Spinal cord (tissue), 9 donors: ENCODE measurements at regions not wholly inside any gene's neighbourhood (a gene's known extent, or its start where the extent isn't known, plus 50 kb on each side); places are given as distances from the start of the nearest gene placed in this dataset.

Experiments
- DNase-seq, 6 donors: peaks; one replicate each; pipeline versions ENCODE4 v3.0.0 to v3.0.0-alpha.2; 2013 to 2015; ENCODE audit warnings: low spot score in 6 of 6, low read depth in 4 of 6
- H3K27ac ChIP-seq: one replicate; pipeline ENCODE4 v1.5.1; 2013; ENCODE audit warnings: low read depth, low read length, control low read depth
- H3K27me3 ChIP-seq: one replicate; pipeline ENCODE4 v1.6.1; 2013; ENCODE audit warnings: low read length; ENCODE audit not compliant: control insufficient read depth, insufficient read depth
- H3K36me3 ChIP-seq: one replicate; pipeline ENCODE4 v1.6.1; 2013; ENCODE audit warnings: low read length; ENCODE audit not compliant: control insufficient read depth, insufficient read depth
- H3K4me1 ChIP-seq: one replicate; pipeline ENCODE4 v1.6.1; 2013; ENCODE audit warnings: low read length; ENCODE audit not compliant: control insufficient read depth, insufficient read depth
- H3K4me3 ChIP-seq: one replicate; pipeline ENCODE4 v1.5.1; 2013; ENCODE audit warnings: low read depth, low read length, control low read depth
- H3K9me3 ChIP-seq: one replicate; pipeline ENCODE4 v1.6.1; 2013; ENCODE audit warnings: low read length; ENCODE audit not compliant: control insufficient read depth, insufficient read depth
- WGBS: methylation state at CpG from one replicate; pipeline ENCODE4 v1.1.5; 2013; ENCODE audit warnings: missing lambda C conversion rate; ENCODE audit not compliant: insufficient coverage; 5-methylcytosine and 5-hydroxymethylcytosine counted together
- donor health status: healthy.

DNA sequence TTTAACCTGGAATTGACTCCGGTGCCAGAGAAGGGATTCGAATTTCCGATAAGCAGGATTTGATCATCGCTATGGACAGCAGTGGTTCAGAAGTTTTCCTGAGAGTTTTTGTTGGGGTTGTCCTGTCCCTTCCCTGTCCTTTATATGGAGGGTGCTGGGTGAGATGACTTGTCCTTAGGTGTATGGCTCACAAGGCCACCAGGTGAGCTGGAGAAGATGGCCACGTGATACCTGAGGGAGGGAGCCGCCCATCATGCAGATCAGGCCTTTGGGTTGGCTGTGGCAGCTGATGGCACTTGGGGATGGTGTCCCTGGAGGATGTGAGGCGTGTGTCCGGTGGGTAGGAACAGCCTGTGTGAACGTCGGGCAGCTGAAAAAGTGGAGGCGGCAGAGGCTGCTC is 187.7 kb downstream of the PTPN20 start:
- WGBS: 94% methylated on average over 11 of the region's 11 CpGs
- Histone ChIP-seq H3K4me1 (no peaks in the 10 kb centered on the region), H3K4me3 (no peak overlapping the region), H3K27ac (no peak overlapping the region), H3K27me3 (no peaks in the 10 kb centered on the region), H3K9me3 (no peaks in the 10 kb centered on the region), H3K36me3 (no peaks in the 10 kb centered on the region)
- no peak for DNase-seq

DNA sequence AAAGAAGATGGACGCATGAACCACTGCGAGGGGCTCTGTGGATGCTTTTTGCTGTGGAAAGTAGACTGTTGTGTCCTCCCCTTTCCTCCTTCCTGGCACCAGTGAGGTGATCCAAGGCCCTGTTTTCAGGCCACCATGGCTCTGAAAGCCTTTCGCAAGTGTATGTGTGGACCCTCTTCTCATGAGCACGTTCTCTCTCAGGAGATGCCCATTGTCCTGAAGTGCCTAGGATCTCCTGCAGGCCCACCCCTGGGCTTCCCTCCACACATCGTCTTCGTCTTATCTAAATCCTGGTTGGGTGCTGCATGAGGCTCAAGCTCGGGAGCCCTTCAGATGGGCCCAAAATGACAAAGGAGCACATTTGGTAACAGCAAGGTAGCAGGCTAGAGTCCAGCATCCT is 188.2 kb downstream of the PTPN20 start:
- no peaks in the 10 kb centered on the region for H3K36me3 ChIP-seq
- H3K4me1 ChIP-seq: no peaks in the 10 kb centered on the region
- H3K27me3 ChIP-seq: no peaks in the 10 kb centered on the region
- DNase-seq: no peak
- H3K27ac ChIP-seq: no peak overlapping the region
- H3K9me3 ChIP-seq: no peaks in the 10 kb centered on the region
- 93% methylated on average over 7 of the region's 7 CpGs for WGBS
- no peak overlapping the region for H3K4me3 ChIP-seq

DNA sequence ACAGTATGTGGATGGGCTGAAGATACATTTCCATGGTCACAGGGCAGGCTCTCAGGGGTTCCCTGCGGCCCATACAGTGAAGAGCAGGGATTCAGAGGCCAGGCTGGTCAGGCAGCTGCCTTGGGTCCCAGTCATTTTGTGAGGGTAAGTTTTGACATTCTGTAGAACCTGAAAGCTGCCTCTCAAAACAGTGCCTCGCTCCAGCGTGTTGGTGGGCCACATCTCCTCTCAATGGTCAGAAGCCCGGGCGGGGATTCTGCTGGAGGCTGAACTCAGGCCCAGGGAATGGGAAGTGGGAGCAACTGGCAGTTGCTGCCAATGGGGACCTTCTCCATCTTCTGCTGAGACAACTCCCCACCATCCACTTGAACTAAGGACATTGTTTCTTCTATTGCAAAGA is 190.0 kb downstream of the PTPN20 start:
- Histone ChIP-seq H3K27ac (no peak overlapping the region), H3K36me3 (no peaks in the 10 kb centered on the region), H3K9me3 (no peaks in the 10 kb centered on the region), H3K27me3 (no peaks in the 10 kb centered on the region), H3K4me1 (no peaks in the 10 kb centered on the region), H3K4me3 (no peak overlapping the region)
- WGBS: 100% methylated on average over 5 of the region's 5 CpGs
- DNase-seq: no peak

DNA sequence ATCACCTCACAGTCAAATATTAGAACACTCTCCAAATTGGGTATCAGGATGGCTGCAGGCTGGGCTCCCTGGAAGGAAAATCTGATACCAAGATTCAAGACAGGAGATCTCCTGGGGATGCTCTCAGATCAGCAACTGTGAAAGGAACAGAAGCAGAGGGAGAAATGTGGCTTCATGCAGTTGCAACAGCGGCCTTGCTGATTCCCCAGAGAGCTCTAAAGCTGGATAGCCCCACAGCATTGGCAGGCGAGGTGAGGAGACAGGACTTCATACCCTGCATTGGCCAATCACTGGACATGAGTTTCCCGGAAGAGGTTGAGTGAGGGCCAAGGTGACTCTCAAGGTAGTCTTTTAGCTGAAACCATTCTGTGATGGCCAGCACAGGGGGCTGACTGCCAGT is 190.6 kb downstream of the PTPN20 start:
- Histone ChIP-seq H3K4me3 (no peak overlapping the region), H3K27me3 (no peaks in the 10 kb centered on the region), H3K9me3 (no peaks in the 10 kb centered on the region), H3K27ac (no peak overlapping the region), H3K36me3 (no peaks in the 10 kb centered on the region), H3K4me1 (no peaks in the 10 kb centered on the region)
- WGBS: 90% methylated on average over 3 of the region's 3 CpGs
- no peak for DNase-seq

DNA sequence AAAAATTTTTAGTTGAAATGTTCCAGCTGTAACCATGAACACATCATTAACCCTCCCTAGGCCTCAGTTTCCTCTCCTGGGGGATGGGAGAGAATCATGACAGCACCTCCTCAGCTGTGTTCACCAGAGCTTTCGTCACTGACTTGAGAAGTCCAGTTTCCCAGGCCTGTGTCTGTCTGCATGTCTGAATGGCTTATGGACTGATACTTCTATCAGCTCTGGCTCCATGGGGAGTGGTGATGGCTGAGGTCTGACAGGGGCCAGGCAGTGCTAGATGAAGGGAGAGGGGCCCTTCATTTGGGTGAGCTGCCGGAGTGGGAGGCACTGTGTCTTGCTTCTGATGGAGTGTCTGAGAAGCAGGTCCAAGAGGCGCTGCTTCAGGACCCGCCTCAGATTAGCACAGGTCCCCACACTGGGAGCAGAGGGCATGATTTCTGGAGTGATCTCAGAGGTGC is 192.9 kb downstream of the PTPN20 start:
- H3K4me3 ChIP-seq: no peak overlapping the region

DNA sequence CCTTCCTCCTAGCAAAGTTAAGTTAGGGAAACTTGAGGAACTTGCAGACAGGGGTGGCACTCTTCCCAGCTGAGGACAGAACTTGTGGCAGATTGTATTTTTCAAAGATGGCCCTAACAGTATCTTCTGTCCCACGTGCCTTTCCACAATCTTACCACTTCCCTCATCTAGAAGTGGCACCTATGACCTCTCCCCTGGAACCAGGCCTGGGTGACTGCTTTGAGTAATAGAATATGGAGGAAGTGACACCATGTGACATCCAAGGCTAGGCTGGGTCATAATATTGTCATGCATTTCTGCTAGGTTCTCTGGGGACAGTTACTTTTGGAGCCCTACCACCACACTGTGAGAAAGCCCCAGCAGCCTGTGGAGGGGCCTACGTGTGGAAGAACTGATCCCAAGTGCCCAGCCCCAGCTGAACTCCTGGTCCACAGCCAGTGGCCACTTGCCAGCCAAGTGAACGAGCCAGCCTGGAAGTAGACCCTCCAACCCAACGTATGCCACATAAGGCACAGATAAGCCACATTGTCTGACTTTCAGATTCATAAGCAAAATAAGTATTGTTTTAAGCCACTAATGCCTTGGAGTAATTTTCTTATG is 193.7 kb downstream of the PTPN20 start:
- H3K9me3 ChIP-seq: no peaks in the 10 kb centered on the region
- H3K27me3 ChIP-seq: no peaks in the 10 kb centered on the region
- no peaks in the 10 kb centered on the region for H3K36me3 ChIP-seq
- H3K4me3 ChIP-seq: no peak overlapping the region
- no peak for DNase-seq
- 48% methylated on average over 2 of the region's 4 CpGs for WGBS
- H3K27ac ChIP-seq: no peak overlapping the region
- no peaks in the 10 kb centered on the region for H3K4me1 ChIP-seq

More for the DNA sequence above, 192.9 kb downstream of the PTPN20 start:
- 94% methylated on average over 4 of the region's 4 CpGs for WGBS
- H3K27ac ChIP-seq: no peak overlapping the region
- no peaks in the 10 kb centered on the region for H3K4me1 ChIP-seq
- DNase-seq: no peak
- no peaks in the 10 kb centered on the region for H3K27me3 ChIP-seq
- no peaks in the 10 kb centered on the region for H3K36me3 ChIP-seq
- no peaks in the 10 kb centered on the region for H3K9me3 ChIP-seq

DNA sequence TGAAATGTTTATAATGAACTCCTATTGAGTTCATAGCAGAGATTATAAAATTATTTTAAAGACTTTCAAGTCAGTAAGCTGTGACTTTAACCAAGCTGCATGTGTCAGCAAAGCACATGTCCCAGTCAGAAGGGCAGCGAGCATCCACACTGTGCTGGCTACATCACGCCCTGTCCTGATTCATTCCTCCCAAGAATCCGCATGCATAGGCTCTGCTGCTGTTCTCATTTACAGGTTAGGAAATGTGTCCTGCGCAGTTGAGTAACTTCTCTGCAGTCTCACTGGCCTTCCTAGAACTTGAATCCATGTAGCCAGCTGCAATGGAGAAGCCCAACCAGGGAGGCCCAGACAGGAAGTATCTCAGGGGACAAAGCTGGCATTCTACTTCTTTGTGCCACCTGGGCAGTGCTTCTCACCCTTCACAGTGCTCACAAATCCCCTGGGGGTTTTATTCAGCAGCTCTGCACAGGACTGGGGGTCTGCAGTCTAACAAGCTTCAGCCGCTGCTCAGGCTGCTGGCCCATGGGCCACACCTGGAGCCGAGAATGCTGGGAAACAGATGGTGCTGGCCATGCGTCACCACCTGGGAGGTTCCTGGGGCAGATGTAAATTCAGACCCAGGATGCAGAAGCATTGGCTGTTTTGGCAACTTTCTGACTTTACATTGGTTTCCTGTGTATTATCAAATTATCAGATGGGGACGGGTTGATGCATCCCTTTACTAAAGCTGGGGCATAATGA is 192.8 kb upstream of the GDF10 start:
- no peak for DNase-seq
- H3K4me1 ChIP-seq: no peaks in the 10 kb centered on the region
- no peaks in the 10 kb centered on the region for H3K9me3 ChIP-seq
- H3K36me3 ChIP-seq: no peaks in the 10 kb centered on the region
- H3K4me3 ChIP-seq: no peak overlapping the region
- no peaks in the 10 kb centered on the region for H3K27me3 ChIP-seq
- WGBS: 96% methylated on average over 8 of the region's 8 CpGs
- H3K27ac ChIP-seq: no peak overlapping the region

DNA sequence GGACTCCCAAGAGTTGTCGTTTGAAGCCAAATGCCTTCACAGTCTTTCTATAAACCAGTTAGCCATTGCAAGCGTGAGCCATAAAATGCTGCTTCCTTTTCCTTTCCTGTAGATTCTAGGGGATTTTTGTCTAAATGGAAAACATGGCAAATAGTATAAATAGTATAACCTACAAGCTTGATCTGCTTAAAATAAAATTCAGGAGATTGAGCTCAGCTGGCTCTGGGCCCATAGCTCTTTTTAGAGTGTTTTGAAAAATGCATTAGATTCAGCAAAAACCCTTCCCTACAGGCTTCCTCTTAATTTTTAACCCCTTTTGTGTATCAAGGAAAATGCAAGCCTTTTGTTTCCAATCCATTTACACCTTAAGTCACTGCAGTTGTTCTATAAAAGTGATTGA is 190.1 kb upstream of the GDF10 start:
- H3K27ac ChIP-seq: no peak overlapping the region
- WGBS: 40% methylated on average over 1 of the region's 2 CpGs
- no peaks in the 10 kb centered on the region for H3K9me3 ChIP-seq
- no peaks in the 10 kb centered on the region for H3K36me3 ChIP-seq
- peak in 1 of 6 donors; percentile 12 for DNase-seq
- no peaks in the 10 kb centered on the region for H3K4me1 ChIP-seq
- no peaks in the 10 kb centered on the region for H3K27me3 ChIP-seq
- no peak overlapping the region for H3K4me3 ChIP-seq

DNA sequence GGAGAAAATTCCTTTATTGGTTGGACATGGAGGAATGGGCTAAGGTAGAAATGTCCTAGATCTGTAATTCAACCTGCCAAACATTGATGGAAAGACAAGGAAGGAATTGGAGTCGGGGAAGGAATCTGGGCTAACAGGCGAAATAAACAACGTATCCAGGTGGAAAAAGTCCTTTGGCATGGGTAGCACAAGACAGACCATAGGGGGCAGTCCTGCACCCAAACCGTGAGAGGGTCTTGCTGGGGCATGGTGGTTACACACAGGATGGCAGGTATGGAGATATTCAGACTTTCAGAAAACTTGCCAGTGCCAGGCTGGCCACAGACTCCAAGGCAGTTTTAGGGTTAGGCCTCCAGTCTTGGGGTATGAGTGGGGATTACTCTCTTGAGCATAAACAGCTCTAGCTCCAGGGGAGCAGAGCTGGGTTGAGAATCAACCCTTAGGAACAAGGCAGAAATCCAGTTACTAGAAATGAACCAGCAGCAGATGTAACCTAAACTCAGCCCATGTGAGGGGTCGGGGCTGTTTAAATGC is 188.6 kb upstream of the GDF10 start:
- Histone ChIP-seq H3K9me3 (no peaks in the 10 kb centered on the region), H3K4me3 (no peak overlapping the region), H3K4me1 (no peaks in the 10 kb centered on the region), H3K27ac (no peak overlapping the region), H3K36me3 (no peaks in the 10 kb centered on the region), H3K27me3 (no peaks in the 10 kb centered on the region)
- whole genome bisulfite sequencing: 76% methylated on average over 4 of the region's 5 CpGs
- no peak for DNase-seq

DNA sequence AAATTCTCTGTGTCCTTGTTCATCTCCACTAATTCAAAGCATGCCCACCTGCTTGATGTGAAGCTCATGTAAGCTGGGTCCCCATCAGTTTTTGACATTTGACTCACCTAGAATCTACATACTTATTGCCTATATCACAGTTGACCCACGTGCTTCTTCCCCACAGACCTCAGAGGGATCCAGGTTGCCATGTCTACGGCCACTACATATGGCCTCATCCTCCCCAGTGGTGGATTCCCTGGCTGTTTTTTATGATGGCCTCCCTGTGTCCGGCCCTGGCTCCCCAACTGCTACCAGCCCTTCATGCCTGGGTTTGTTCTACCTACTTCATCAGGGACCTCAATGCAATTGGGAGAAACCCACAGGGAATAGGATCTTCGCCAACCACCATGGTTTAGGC is 187.4 kb upstream of the GDF10 start:
- no peak overlapping the region for H3K27ac ChIP-seq
- WGBS: 94% methylated on average over 3 of the region's 4 CpGs
- no peaks in the 10 kb centered on the region for H3K36me3 ChIP-seq
- no peaks in the 10 kb centered on the region for H3K4me1 ChIP-seq
- no peak for DNase-seq
- H3K4me3 ChIP-seq: no peak overlapping the region
- H3K27me3 ChIP-seq: no peaks in the 10 kb centered on the region
- H3K9me3 ChIP-seq: no peaks in the 10 kb centered on the region
